ENCODE measurements at regions not wholly inside any gene's neighbourhood (a gene's known extent, or its start where the extent isn't known, plus 50 kb on each side); places are given as distances from the start of the nearest gene placed in this dataset.

GRCh38 chr2:88254437-88255091, 84.4 kb downstream of the THNSL2 start (continued):
- TF ChIP-seq HCFC1 (IDR thresholded peaks at IDR 0.05; ENCODE audit: low read length) (no peak), RAD51 (IDR thresholded peaks at IDR 0.05) (no peak), FOS (IDR thresholded peaks at IDR 0.05; ENCODE audit: borderline replicate concordance, extremely low read depth, insufficient read length) (no peak), MYB (IDR thresholded peaks at IDR 0.05; ENCODE audit: borderline replicate concordance, low read depth, low read length) (no peak), RBBP5 (conservative IDR thresholded peaks at IDR 0.05) (no peak), BCLAF1 (IDR thresholded peaks at IDR 0.05) (no peak)

- POLR2A ChIA-PET: no interaction called here
- SMC1A ChIA-PET (ENCODE audit: uncharacterized antibody, unreplicated experiment): interaction anchor here (1.2 kb wide), 1 partner anchor 18 kb away, joined by 3 read pairs; no protein-coding TSS in a partner anchor
- H3K79me2 ChIP-seq (ENCODE audit: control insufficient read depth, insufficient read depth, low read length): no peaks in the 10 kb centered on the region
- no peak for DNase-seq (ENCODE audit: low read depth, low spot score)
- TF ChIP-seq LARP7 (IDR thresholded peaks at IDR 0.05): no peak
- no peak for TF ChIP-seq E4F1 (IDR thresholded peaks at IDR 0.05; ENCODE audit: borderline replicate concordance, partially characterized antibody)
- CTCF ChIA-PET: interaction anchor here (1.4 to 1.7 kb wide), 2 partner anchors 9 to 11 kb away, joined by 3 read pairs; no protein-coding TSS in a partner anchor
- no peak overlapping the region for H3K4me2 ChIP-seq (ENCODE audit: control insufficient read depth, insufficient read depth)
- no peak overlapping the region for H3K4me3 ChIP-seq
- no peaks in the 10 kb centered on the region for H3K4me1 ChIP-seq (ENCODE audit: control insufficient read depth, insufficient read depth, low read length)
- intact Hi-C loops (cut with micrococcal nuclease; ENCODE audit: unreplicated experiment): no loop called here
- no peaks in the 10 kb centered on the region for H3K36me3 ChIP-seq (ENCODE audit: control insufficient read depth in 2 of 2, insufficient read depth in 2 of 2, low read length in 1 of 2)
- H2AFZ ChIP-seq (ENCODE audit: control insufficient read depth, low read depth, low read length): no peak overlapping the region
- no peaks in the 10 kb centered on the region for H3K9me3 ChIP-seq (replicated peaks; ENCODE audit: control insufficient read depth, insufficient read depth, low read length)
- no peak overlapping the region for H3K27ac ChIP-seq (ENCODE audit: control insufficient read depth, insufficient read depth)
- no peaks in the 10 kb centered on the region for H4K20me1 ChIP-seq (ENCODE audit: control insufficient read depth, insufficient read depth)
- BruUV-seq (replicated peaks): no TSS peak
- WGBS (ENCODE audit: insufficient coverage, insufficient replicate concordance, low lambda C conversion rate, missing lambda C conversion rate): 0% methylated on average over 1 of the region's 1 CpG
- in situ Hi-C loops (cut with MboI): no loop called here
- ATAC-seq: no peak
- RAD21 ChIA-PET (ENCODE audit: unreplicated experiment): no interaction called here
- no peak for FAIRE-seq
- no peak overlapping the region for H3K9ac ChIP-seq (ENCODE audit: control insufficient read depth, insufficient read depth, low read length)
- H3K27me3 ChIP-seq (replicated peaks in 1 of 2; ENCODE audit: control insufficient read depth in 2 of 2, insufficient read depth in 2 of 2, low read length in 1 of 2): no peaks in the 10 kb centered on the region; a peak in 1 of 4 replicates
Observed at GRCh38 chr2:88253997-88254396, 83.9 kb downstream of the THNSL2 start.
